GM21786 (cell line): ENCODE measurements at regions not wholly inside any gene's neighbourhood (a gene's known extent, or its start where the extent isn't known, plus 50 kb on each side); places are given as distances from the start of the nearest gene placed in this dataset.

Experiments used
- ATAC-seq: cut with Tn5 transposase; IDR thresholded peaks from one replicate; pipeline ENCODE4 v1.9.1; 2021; ENCODE audit not compliant: unreplicated experiment

DNA sequence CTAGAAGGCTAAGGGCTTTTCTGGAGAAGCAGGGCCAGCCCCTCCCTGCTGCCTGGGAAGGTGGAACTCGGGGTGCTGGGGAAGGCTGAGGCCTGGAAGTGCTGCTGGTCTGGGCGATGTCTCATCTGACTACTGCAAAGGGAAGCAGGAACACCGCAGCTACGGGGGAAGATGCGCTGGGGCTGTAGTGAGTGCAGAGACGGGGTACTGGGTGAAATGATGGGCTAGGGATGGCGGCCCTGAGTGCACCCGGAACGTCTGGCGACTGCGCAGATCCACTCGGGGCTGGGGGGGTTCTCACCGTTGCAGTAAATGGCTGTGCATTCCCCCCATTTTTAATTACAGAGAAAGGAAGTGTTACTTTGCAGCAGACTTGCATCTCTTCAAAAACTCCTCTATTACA lies 195.4 kb upstream of the ADARB2 start:
- ATAC-seq, result no peak

- no peak for ATAC-seq
Measured at GRCh38 chr10:1928606-1929005, 191.3 kb upstream of the ADARB2 start.

GRCh38 chr10:1923998-1924397 lies 186.7 kb upstream of the ADARB2 start:
- no peak for ATAC-seq

DNA sequence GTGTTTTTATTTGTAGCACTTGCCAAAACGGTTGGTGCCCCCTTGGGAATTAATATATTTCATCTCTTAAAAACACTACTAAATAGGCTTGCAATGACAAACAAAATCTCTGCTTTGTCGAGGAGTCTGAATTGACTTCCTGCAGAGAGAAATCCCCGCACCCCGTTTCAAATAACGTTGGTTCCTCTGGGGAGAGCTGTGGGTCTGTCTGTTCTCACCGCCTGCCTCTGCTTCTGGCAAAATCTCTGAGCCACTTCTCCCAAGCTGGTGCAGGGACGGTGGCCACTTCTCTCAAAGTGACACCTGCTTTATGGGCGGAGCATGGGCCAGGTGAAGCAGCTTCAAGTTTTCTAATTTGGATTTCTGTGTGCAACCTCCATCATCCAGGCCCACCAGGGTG lies 186.3 kb upstream of the ADARB2 start:
- no peak for ATAC-seq

GRCh38 chr10:1920941-1921340 lies 183.6 kb upstream of the ADARB2 start:
- ATAC-seq, result no peak

DNA sequence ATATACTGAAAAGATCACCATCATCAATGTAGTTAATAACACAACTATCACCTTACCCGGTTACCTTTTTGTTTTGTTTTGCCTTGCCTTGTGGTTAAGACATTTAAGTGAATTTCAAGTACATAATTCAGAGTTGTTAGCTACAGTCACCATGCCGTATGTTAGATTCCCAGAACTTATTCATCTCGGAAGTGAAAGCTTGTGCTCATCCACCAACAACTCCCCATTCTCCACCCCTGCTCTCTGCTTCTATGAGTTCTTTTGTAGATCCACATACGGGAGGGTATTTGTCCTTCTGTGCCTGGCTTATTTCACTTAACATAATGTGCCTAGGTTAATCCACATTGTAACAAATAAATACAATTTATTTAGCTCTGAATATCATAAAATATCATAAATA lies 182.8 kb upstream of the ADARB2 start:
- ATAC-seq, result no peak

- no peak for ATAC-seq
Measured at GRCh38 chr10:1911771-1912170, 174.4 kb upstream of the ADARB2 start.

DNA sequence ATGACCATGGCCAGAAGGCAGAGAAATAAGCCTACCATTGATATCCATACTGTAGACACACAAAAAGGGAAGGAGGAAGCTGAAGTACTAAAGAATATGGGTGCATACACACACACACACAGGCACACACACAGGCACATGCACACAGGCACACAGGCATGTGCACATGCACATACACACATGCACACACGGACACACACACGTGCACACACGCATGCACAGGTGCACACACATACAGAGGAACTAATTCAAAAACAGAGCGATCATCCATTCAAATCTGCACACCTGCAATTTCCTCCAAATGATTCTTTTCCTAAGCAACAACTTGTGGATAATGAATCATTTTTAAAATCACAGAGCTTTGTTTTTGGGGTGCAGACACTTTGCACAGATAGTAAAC lies 166.7 kb upstream of the ADARB2 start:
- no peak for ATAC-seq

DNA sequence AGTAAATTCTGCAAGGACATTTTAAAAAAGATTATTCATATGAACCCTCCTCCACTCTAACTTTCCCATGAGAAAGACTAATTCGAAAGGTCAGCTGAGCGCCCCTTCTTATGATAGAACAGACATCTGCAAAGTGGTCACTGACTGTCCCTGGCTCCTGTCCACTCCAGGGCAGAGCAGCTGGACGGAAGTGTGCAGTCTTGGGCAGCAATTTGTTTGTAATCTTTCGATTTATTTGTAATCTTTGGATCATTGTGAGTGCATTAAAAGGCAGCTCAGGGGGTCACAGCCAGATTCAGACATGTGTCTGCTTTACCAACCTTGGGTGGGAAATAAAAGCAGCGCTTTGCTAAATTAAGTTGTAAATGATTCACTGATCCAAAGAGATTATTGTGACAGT lies 158.8 kb upstream of the ADARB2 start:
- ATAC-seq, result no peak

GRCh38 chr10:1895691-1896090 lies 158.4 kb upstream of the ADARB2 start:
- ATAC-seq, result no peak

DNA sequence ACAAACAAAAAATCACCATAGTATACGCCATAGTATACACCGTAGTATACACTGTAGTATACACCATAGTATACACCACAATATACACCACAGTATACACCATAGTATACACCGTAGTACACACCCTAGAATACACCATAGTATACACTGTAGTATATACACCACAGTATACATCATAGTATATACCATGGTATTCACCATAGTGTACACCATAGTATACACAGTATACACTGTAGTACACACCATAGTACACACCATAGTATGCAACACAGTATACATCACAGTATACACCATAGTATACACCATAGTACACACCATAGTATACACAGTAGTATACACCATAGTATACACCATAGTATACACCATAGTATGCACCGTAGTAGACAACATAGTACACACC lies 157.6 kb upstream of the ADARB2 start:
- ATAC-seq, result no peak

DNA sequence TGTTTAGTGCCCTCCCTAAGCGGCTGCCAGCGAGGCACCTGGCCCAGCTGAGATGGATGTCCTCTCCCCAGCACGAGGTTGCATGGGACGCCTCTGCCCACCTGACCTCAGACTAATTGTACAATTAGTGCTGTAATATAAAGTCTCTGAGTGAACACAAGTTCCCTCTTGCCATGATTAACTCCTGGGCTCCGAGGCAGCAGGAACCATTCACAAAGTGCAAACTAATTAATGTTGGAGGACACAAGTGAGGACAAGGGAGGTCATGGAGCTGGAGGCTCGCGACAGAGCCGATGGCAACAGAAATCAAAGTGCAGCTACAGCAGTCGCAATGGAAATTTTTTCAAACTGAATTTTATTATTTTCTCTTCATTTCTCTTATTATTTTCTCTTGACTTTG lies 156.6 kb upstream of the ADARB2 start:
- no peak for ATAC-seq

DNA sequence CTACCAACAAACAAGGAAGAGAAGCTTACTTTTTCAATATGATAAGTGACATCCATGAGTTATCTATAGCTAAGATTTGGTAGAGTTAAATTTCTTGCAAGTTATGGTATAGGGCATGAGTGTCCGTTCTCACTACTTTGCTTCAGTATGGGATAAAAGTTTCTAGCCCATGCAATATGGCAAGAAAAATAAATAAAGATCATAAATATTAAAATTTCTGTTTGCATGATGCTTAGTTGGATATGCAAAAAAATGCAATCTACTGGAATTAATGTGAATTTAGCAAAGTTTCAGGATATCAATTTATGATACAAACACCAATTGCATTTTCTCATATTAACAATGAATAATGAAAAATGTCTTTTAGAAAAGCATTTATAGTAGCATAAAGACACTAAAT lies 148.7 kb upstream of the ADARB2 start:
- ATAC-seq, result no peak

- no peak for ATAC-seq
Measured at GRCh38 chr10:1882728-1883127, 145.4 kb upstream of the ADARB2 start.

GRCh38 chr10:1882180-1882579 lies 144.9 kb upstream of the ADARB2 start:
- ATAC-seq, result no peak

GRCh38 chr10:1881636-1882035 lies 144.3 kb upstream of the ADARB2 start:
- ATAC-seq, result no peak

GRCh38 chr10:1874533-1874932 lies 137.2 kb upstream of the ADARB2 start:
- no peak for ATAC-seq

GRCh38 chr10:1873661-1874315 lies 136.5 kb upstream of the ADARB2 start:
- no peak for ATAC-seq

DNA sequence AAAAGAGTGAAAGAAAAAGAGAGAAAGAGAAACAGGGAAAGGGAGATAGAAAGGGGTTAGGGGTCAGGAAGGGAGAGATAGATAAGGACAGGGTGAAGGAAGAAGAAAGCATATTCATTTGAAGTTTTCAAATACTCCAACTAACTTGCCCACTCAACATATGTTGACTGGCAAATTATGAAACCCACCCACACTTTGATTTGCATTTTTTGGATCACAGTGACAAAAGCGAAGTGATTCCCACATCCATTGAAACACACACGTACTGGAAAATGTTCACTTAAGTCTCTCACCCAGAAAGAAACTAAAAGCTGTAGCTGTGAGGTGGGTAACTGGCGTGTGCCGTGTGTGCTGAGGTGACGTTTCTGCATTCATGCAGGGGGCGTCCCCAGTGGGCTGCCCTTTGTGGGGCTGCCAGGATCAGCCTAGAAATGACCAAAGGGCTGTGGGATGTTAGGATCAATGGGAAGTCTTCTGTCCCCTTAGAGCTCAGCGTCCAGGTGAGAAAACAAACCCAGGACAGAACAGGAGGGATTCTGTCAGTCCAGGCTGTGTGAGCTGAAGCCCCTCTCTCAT lies 134.9 kb upstream of the ADARB2 start:
- ATAC-seq, result no peak

- ATAC-seq, result no peak
Measured at GRCh38 chr10:1870491-1870890, 133.2 kb upstream of the ADARB2 start.

DNA sequence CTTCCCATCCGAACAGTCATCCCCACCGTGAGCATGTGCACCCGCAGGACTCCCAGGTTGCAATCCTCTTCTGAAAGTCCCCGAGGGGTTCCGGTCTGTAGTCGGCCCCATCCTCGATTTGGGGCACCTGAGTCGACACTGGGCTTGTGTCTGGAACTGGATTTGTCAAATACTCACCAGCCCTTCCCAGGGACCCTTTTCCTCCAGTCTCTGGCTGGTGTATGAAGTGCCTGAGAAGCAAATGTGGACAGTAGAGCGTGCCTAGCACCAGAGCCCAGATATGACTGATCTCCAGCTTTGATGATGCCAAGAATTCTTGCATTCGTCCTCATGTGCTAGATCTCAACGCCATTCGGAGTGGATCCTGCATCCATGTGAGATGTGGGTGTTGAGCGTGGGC lies 132.5 kb upstream of the ADARB2 start:
- no peak for ATAC-seq

DNA sequence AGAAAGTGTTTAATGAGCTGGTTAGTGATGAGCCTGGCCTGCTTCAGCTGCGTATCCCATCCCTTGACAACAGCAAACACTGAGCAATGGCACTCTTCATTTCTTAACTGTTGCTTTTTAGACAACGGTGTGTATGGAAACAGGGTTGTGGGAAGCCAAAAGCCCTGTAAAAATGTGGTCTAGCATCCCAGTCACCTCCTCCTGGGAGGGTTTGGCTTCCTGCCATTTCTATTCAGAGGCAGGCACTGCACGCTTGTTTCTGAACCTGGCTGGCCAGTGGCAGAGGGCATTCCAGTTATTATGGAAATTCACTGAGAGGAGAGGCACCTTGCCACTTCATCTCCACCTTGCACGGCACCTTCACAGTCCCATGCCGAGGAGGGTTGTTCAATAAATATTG lies 123.0 kb upstream of the ADARB2 start:
- ATAC-seq, result no peak

- ATAC-seq, result no peak
Measured at GRCh38 chr10:1858547-1858946, 121.2 kb upstream of the ADARB2 start.
